ENCODE measurements at regions not wholly inside any gene's neighbourhood (a gene's known extent, or its start where the extent isn't known, plus 50 kb on each side); places are given as distances from the start of the nearest gene placed in this dataset.
"Not testable (repeated sequence)": the region's sequence is repeated elsewhere in the genome, so short reads cannot be mapped to it uniquely, and the experiment has no call there.

DNA sequence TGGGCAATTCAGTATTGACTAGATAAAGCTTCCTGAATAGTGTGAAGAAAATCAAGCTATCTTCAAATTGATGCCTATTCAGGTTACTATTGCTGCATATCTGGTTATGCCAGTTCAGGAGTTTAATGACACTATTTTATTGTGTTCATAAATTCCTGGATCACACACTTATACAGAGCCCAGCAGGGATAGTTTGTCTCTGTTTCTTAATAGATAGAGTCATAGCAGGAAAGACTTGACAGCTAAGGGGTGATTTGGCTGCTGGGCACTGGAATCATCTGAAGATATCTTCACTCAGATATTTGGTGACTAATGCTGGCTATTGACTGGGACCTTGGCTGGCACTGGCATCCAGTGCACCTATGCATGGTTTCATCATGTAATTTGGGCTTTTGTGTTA lies 187.8 kb downstream of the PYDC2 start:
- DNase-seq: no peak

DNA sequence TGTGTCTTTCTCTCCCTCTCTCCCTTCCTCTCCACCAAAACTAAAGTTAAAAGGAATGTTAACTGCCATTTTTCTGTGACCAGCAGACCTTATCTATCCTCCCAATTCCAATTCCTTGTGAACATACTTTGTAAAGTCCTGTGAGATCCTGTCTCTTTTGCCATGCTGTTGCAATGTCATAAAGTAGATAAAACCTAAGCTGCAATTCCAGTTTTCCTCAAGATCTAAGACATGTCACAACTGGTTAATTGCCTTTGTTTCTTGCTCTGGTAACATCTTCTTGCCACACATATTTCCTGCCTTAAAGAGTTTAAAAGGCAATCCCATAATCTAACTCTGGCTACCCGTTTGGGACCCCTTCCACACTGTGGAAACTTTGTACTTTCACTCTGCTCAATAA lies 188.7 kb downstream of the PYDC2 start:
- no peak for DNase-seq

- DNase-seq: not testable (repeated sequence)
Observed at GRCh38 chr3:191658781-191659419, 197.9 kb downstream of the PYDC2 start.

DNA sequence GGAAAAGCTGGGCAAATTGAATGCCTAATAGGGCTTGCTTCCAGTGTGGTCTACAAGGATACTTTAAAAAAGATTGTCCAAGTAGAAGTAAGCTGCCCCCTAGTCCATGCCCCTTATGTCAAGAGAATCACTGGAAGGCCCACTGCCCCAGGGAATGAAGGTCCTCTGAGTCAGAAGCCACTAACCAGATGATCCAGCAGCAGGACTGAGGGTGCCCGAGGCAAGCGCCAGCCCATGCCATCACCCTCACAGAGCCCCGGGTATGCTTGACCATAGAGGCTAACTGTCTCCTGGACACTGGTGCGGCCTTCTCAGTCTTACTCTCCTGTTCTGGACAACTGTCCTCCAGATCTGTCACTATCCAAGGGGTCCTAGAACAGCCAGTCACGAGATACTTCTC lies 201.2 kb downstream of the PYDC2 start:
- not testable (repeated sequence) for DNase-seq

- no peak for DNase-seq
Observed at GRCh38 chr3:191680989-191681597, 220.1 kb downstream of the PYDC2 start.

- DNase-seq: no peak
Observed at GRCh38 chr3:191682961-191683360, 222.0 kb downstream of the PYDC2 start.

- no peak for DNase-seq
Observed at GRCh38 chr3:191686626-191687025, 225.7 kb downstream of the PYDC2 start.

DNA sequence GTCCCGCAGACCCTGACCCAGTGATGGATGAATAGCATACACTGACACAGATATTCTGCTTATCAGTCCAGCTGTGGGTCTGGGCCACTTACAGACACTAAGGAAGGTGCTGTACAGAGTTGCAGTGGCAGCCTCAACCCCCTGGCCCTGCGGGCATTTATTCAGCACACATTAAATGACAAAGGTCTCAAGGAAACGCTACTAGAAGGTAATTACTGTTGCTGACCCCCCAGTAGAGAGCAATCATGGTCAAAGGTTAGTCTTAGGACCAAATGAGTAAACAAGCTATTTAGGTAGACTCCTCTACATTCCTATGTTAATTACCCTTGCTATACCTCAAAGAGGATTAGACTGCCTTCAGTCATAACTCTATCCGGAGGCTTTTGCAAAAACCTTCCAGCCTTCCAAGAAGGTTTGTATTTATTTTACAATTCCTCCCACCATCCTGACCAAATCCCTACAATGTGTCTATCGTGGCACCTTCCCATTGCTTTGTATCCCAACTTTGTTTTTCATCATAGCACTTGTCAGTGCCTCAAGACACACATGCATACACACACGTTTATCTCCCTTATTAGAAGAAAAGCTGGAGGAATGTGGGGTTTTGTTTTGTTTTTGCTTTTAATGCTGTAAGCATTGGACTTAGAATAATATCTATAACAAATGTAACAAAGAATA lies 227.9 kb downstream of the PYDC2 start:
- no peak for DNase-seq

GRCh38 chr3:191691184-191691583 lies 230.2 kb downstream of the PYDC2 start:
- DNase-seq: not testable (repeated sequence)

DNA sequence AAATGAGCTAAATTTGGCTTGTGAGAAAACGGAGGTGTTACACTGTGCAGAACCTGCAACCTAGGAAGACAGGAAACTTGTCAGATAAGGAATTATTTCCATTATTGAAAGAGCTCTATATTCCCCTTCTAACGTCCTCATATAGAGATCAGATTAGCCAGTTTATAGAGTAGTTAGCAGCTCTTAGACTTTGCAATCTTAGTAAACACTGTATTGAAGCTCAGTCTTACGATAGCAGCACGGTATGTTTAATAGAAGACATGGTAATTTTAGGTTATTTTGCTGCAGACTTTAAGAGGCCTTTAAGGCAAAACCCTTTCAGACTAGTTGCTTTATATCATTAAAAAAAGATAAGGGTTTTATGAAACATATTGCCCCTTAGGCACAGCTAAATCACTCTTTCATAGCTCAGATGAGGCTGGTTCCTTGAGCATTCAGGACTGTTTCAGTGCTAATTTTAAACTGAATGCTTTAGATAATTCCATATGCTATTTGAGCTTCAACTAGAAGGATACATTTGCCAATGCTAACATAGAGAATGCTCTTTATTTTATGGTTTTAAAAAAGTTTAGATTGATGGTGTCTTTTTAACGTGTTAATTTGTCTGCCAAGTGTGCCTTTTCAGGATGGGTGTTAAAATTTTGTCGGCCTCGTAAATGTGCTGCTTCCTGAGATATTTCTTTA lies 234.3 kb downstream of the PYDC2 start:
- DNase-seq: no peak

DNA sequence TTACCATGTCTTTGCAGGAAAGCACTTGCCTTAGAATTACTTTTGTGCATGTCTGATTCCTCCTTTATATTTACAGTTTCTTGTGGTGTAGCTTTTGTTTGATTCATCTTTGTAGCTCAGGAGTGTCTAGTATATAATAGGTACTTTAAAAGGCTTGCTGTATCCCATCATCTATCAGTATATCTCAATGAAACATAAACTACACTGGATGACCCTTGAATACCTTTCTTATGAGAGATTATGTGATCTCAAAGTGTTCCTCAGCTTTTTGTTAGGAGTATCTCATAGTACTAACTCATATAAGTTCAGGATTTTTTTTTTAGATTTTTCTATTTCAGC lies 234.8 kb downstream of the PYDC2 start:
- no peak for DNase-seq

GRCh38 chr3:191696348-191696747 lies 235.4 kb downstream of the PYDC2 start:
- no peak for DNase-seq

- no peak for DNase-seq
Observed at GRCh38 chr3:191699546-191699945, 238.6 kb downstream of the PYDC2 start.

DNA sequence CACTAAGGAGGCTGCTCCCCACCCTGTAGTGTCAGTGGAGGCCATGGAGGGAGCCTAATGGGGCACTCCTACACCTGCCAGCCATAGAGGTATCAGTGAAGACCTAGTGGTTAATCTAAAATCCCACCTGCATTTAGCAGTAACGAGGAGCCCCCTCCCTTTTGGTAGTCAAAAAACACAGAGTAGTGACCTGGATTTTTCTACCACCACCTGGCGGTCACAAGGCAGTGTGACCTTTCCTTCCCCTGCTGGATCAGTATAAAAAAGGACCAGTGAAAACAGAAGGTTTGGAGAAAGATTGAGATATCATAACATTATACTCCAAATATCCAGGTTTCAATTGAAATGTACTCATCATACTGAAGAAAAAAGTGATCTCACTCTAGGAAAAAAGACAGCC lies 241.2 kb downstream of the PYDC2 start:
- DNase-seq: no peak

GRCh38 chr3:191707817-191708216 lies 246.9 kb downstream of the PYDC2 start:
- no peak for DNase-seq

DNA sequence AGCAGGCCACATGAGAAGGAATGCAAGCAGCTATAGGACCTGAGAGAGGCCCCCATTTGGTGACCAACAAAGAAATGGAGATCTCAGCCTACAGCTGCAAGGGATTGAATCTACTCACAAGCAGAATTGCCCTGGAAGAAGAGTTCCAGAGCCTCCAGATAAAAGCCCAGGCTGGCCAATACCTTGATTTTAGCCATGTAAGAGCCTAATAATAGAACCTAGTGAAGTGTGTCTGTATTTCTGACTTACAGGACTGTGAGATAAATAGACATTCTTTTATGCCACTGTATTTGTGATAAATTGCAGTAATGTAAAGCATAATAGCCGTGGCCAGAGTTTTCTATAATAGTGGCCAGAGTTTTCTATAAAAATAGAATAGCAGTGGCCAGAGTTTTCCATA lies 254.6 kb downstream of the PYDC2 start:
- no peak for DNase-seq

DNA sequence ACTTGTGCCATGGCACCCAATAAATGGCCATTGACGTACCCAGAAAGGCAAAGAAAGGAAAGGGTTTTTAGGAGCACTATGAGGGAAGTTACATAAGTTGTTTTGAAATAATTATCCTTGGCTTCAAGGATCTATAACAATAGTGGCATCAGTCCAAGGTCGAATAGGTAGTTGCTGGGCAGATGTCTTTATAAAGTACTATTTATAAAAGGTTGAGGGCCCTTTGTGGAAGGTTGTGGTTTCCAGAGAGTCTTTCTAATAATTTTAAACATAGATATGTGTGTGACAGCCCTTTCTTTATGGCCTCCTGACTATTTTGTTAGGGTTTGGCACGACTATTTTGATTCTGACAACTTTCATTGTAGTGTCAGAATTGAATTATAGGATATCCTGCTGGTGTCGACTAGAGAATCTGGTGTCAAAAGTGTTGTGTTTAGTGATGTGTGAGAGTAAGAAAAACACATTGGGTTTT lies 260.5 kb downstream of the PYDC2 start:
- DNase-seq: no peak

GRCh38 chr3:191721990-191722389 lies 261.0 kb downstream of the PYDC2 start:
- DNase-seq: no peak

DNA sequence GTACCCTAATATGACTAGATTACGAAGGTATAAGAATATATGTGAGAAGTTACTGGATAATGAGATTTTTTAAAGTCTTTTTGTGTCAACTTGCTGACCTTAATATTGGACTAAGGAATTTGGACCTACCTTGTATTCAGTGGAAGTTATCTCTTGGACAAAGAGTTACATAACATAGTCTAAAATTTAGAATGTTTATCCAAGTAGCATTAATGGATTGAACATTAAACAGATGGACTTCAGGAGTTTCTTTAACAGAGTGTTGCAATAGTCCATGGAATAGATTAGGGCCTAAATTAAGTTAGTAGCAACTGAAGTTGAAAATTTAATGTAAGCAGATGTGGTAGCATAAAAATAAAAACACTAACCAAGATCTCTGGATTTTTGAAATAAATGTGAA lies 266.4 kb downstream of the PYDC2 start:
- DNase-seq: no peak

DNA sequence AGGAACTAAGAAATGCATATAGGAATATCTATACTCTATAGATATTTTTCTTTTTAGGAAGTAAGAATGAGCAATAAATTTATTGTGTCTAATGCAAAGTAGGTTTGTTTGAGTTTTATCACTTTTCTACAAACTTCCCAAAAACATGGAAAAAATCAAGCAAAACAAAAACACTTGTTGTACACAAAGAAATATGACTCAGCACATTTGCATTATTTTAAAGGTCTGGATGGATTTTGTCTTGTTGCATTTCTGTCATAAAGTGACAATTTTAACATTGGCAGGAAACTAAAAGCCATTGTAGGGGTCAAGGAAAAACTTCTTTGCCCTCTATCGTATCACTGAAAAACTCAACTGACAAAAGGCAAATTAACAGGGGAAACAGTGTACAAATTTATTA lies 267.2 kb downstream of the PYDC2 start:
- no peak for DNase-seq

DNA sequence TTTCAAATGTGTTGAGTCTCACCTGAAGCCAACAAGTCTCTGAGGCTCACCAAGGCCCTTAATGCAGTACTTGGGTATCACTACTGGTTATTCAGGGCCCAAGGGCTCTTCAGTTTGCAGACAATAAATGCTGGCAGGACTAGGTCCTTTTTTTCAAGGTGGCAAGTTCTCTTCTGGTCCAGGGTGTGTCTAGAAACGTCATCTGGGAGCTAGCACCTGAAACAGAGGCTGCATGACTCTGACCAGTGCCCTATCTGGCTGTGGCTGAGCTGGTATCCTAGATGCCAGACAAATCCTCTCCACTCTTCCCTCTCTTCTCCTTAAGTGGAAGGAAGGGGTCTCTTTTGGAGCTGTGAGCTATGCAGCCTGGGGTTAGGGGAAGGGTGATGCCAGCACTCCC lies 276.8 kb downstream of the PYDC2 start:
- no peak for DNase-seq

DNA sequence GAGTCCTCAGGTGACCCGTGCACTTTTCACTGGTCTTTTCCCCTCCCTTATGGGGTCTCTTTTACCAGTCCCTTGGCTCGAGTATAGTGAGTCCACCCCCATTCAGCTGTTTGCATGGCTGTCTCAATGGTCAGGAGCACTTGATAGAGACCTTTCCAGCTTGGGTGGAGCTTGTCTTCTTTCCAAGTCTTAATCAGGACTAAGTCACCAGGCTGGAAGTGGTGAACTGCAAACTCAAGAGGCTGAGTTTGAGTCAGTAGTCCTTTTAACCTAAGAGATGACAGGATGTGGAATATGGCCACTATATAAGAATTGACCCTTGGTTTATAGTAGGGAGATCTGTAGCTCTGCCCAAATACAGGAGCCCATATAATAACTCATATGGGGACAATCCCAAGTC lies 279.7 kb downstream of the PYDC2 start:
- DNase-seq: no peak

DNA sequence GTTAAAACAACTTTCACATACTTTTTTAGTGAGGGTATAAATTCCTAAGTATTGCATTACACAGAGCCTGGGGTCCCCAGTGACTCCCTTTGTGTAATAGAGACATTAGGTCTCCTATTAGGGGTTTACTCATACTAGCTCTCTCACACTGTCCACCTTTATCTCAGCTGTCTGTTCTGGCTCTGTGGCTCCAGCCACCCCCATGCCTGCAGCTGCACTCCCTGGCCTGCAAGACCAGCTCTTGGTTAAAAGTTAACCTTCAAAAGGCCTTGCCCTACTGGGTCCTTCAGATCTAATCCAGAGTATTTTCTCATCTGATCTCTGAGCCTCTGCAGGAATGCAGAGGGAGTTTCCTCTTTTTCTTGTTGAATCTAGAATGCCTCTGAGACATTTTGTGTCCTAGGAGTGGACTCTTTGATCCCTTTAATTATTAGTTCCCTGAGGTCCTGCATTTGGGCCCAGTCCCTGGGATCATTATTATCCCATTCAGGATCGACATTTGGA lies 280.9 kb downstream of the PYDC2 start:
- not testable (repeated sequence) for DNase-seq
